Right kidney (tissue), 1 donor: ENCODE measurements at regions not wholly inside any gene's neighbourhood (a gene's known extent, or its start where the extent isn't known, plus 50 kb on each side); places are given as distances from the start of the nearest gene placed in this dataset.

ENCODE experiments used
- DNase-seq: peaks from one replicate; pipeline ENCODE4 v3.0.0-alpha.2; 2016

GRCh38 chr11:79942090-79942489, 501.3 kb upstream of the TENM4 start:
- DNase-seq, result no peak

GRCh38 chr11:79940974-79941735, 500.3 kb upstream of the TENM4 start:
- no peak for DNase-seq

GRCh38 chr11:79940165-79940564, 499.3 kb upstream of the TENM4 start:
- no peak for DNase-seq

- no peak for DNase-seq
Measured at GRCh38 chr11:79939111-79939510, 498.3 kb upstream of the TENM4 start.

- DNase-seq, result no peak
Measured at GRCh38 chr11:79937676-79938334, 497.0 kb upstream of the TENM4 start.

GRCh38 chr11:79932612-79933011, 491.8 kb upstream of the TENM4 start:
- DNase-seq, result no peak

- DNase-seq, result no peak
Measured at GRCh38 chr11:79931692-79932091, 490.9 kb upstream of the TENM4 start.

GRCh38 chr11:79926707-79927106, 485.9 kb upstream of the TENM4 start:
- DNase-seq, result no peak

GRCh38 chr11:79925570-79925969, 484.7 kb upstream of the TENM4 start:
- no peak for DNase-seq

- no peak for DNase-seq
Measured at GRCh38 chr11:79922641-79923040, 481.8 kb upstream of the TENM4 start.

- no peak for DNase-seq
Measured at GRCh38 chr11:79920480-79920879, 479.6 kb upstream of the TENM4 start.

- no peak for DNase-seq
Measured at GRCh38 chr11:79919350-79919749, 478.5 kb upstream of the TENM4 start.

- DNase-seq, result no peak
Measured at GRCh38 chr11:79918846-79919245, 478.0 kb upstream of the TENM4 start.

GRCh38 chr11:79906164-79906563, 465.3 kb upstream of the TENM4 start:
- DNase-seq, result no peak

- no peak for DNase-seq
Measured at GRCh38 chr11:79902493-79902892, 461.7 kb upstream of the TENM4 start.

GRCh38 chr11:79897896-79898295, 457.1 kb upstream of the TENM4 start:
- DNase-seq, result no peak

GRCh38 chr11:79896258-79896657, 455.4 kb upstream of the TENM4 start:
- no peak for DNase-seq

- no peak for DNase-seq
Measured at GRCh38 chr11:79894111-79894510, 453.3 kb upstream of the TENM4 start.

- DNase-seq, result no peak
Measured at GRCh38 chr11:79890272-79890671, 449.4 kb upstream of the TENM4 start.

GRCh38 chr11:79864882-79865281, 424.1 kb upstream of the TENM4 start:
- DNase-seq, result no peak

- no peak for DNase-seq
Measured at GRCh38 chr11:79860336-79860735, 419.5 kb upstream of the TENM4 start.

- DNase-seq, result no peak
Measured at GRCh38 chr11:79857377-79858214, 416.8 kb upstream of the TENM4 start.

- no peak for DNase-seq
Measured at GRCh38 chr11:79852176-79852575, 411.3 kb upstream of the TENM4 start.
